HCT116 (cell line): ENCODE measurements at regions not wholly inside any gene's neighbourhood (a gene's known extent, or its start where the extent isn't known, plus 50 kb on each side); places are given as distances from the start of the nearest gene placed in this dataset.

Experiments used
- ATAC-seq: fragments of 200-7000 bp; cut with Tn5 transposase; 2 replicates; pipeline ENCODE4 v1.9.1; 2020; ENCODE audit warnings: mild to moderate bottlenecking, moderate library complexity
- BruUV-seq: library from RNA; stranded (reverse); fragments of 400-500 nt; replicated peaks from 2 replicates; lab custom pipeline; 2021; lab: Mats Ljungman, UMichigan
- CTCF ChIA-PET: fragments of 300-600 bp; sonication (Branson Sonifier 250); formaldehyde crosslinking; loops from one replicate; lab custom pipeline; 2021; ENCODE audit warnings: antibody characterized with exemption; lab: Charles Lee
- POLR2A ChIA-PET: fragments of 300-600, 350-600 bp; sonication (Branson Sonifier 250); formaldehyde crosslinking; loops from one replicate; lab custom pipeline; 2021; ENCODE audit warnings: antibody characterized with exemption; lab: Charles Lee
- RAD21 ChIA-PET, 2 experiments: fragments of 300-600 bp; sonication (Branson Sonifier 250); formaldehyde crosslinking; loops; one replicate each; lab custom pipeline; 2023; ENCODE audit warnings: low total read pairs in 2 of 2; ENCODE audit not compliant: uncharacterized antibody in 2 of 2, unreplicated experiment in 2 of 2, low non-redundant PET in 1 of 2; lab: Charles Lee
- DNase-seq: peaks from one replicate; pipeline ENCODE4 v3.0.0-alpha.2; 2010; ENCODE audit warnings: low read depth, low spot score
- H2AFZ ChIP-seq: fragments of 200-600 bp; shearing (Covaris generic), sonication (generic); 2 replicates; pipeline ENCODE4 v1.6.1; 2017; ENCODE audit warnings: low read depth, mixed run types, mixed read lengths, antibody characterized with exemption, low read length; ENCODE audit not compliant: poor library complexity, severe bottlenecking
- H3K27ac ChIP-seq: 2 replicates; pipeline ENCODE4 v1.5.1; 2012; ENCODE audit warnings: low read depth, low read length
- H3K27me3 ChIP-seq: fragments of 200-600 bp; sonication (generic); 2 replicates; pipeline ENCODE4 v1.6.1; 2016; ENCODE audit warnings: mixed run types, low read length, mixed read lengths; ENCODE audit not compliant: insufficient read depth
- H3K36me3 ChIP-seq, 2 experiments: fragments of 200-500 bp in 1 of 2; fragments of 200-600 bp in 1 of 2; sonication (Bioruptor generic) in 1 of 2; sonication (generic) in 1 of 2; 2 replicates each; pipeline versions ENCODE4 v1.5.1 to v1.6.1; 2014 to 2016; ENCODE audit warnings: low read length in 2 of 2, inconsistent platforms in 1 of 2, mixed read lengths in 1 of 2, mixed run types in 1 of 2; ENCODE audit not compliant: insufficient read depth in 2 of 2, control insufficient read depth in 1 of 2
- H3K4me1 ChIP-seq, 2 experiments: fragments of 200-600 bp in 1 of 2; sonication (generic) in 1 of 2; 2 replicates each; pipeline versions ENCODE4 v1.5.1 to v1.6.1; 2012 to 2017; ENCODE audit warnings: low read length in 2 of 2, inconsistent platforms in 1 of 2, mild to moderate bottlenecking in 1 of 2, mixed read lengths in 1 of 2, mixed run types in 1 of 2, moderate library complexity in 1 of 2; ENCODE audit not compliant: insufficient read depth in 2 of 2, control insufficient read depth in 1 of 2
- H3K4me2 ChIP-seq: fragments of 200-600 bp; sonication (generic); 2 replicates; pipeline ENCODE4 v1.6.1; 2017; ENCODE audit warnings: mixed run types, low read length, mixed read lengths
- H3K4me3 ChIP-seq, 2 experiments: fragments of 200-600 bp in 1 of 2; sonication (generic) in 1 of 2; replicated peaks in 1 of 2; 2 replicates each; pipeline ENCODE4 v1.5.1; 2011 to 2016; ENCODE audit warnings: low read length in 2 of 2, control low read depth in 1 of 2, low read depth in 1 of 2, mild to moderate bottlenecking in 1 of 2, mixed read lengths in 1 of 2, mixed run types in 1 of 2
- H3K79me2 ChIP-seq: fragments of 200-600 bp; sonication (generic); 2 replicates; pipeline ENCODE4 v1.6.1; 2017; ENCODE audit warnings: mild to moderate bottlenecking, mixed run types, low read length, moderate library complexity, mixed read lengths; ENCODE audit not compliant: insufficient read depth
- H3K9ac ChIP-seq: fragments of 200-600 bp; sonication (generic); 2 replicates; pipeline ENCODE4 v1.6.1; 2016; ENCODE audit warnings: low read length, mixed read lengths
- H3K9me2 ChIP-seq: fragments of 200-600 bp; sonication (generic), shearing (Covaris generic); 2 replicates; pipeline ENCODE4 v1.6.1; 2017; ENCODE audit warnings: mixed run types, mild to moderate bottlenecking, moderate library complexity; ENCODE audit not compliant: insufficient read depth
- H3K9me3 ChIP-seq, 2 experiments: fragments of 200-500 bp in 1 of 2; fragments of 200-600 bp in 1 of 2; sonication (Bioruptor generic) in 1 of 2; sonication (generic) in 1 of 2; 2 replicates each; pipeline ENCODE4 v1.6.1; 2014 to 2017; ENCODE audit warnings: low read length in 2 of 2, mixed read lengths in 2 of 2, inconsistent platforms in 1 of 2, low read depth in 1 of 2, mild to moderate bottlenecking in 1 of 2, mixed run types in 1 of 2, moderate library complexity in 1 of 2; ENCODE audit not compliant: control insufficient read depth in 1 of 2, insufficient read depth in 1 of 2
- H4K20me1 ChIP-seq: fragments of 200-600 bp; sonication (generic), shearing (Covaris generic); 2 replicates; pipeline ENCODE4 v1.6.1; 2017; ENCODE audit warnings: mixed run types, mild to moderate bottlenecking, moderate library complexity; ENCODE audit not compliant: insufficient read depth
- CEBPB ChIP-seq: IDR thresholded peaks from 2 replicates; pipeline ENCODE4 v1.6.1; 2012; ENCODE audit warnings: low read depth
- CTCF ChIP-seq, 3 experiments: fragments of 200-600 bp in 1 of 3; sonication (generic) in 1 of 3; IDR thresholded peaks in 2 of 3; conservative IDR thresholded peaks in 1 of 3; 2 replicates each; pipeline ENCODE4 v1.5.1; 2012 to 2017; ENCODE audit warnings: low read depth in 2 of 3, low read length in 2 of 3, antibody characterized with exemption in 1 of 3, borderline replicate concordance in 1 of 3, control low read depth in 1 of 3, mild to moderate bottlenecking in 1 of 3, mixed read lengths in 1 of 3, mixed run types in 1 of 3, moderate library complexity in 1 of 3; ENCODE audit not compliant: insufficient read depth in 1 of 3
- ELF1 ChIP-seq: IDR thresholded peaks from 2 replicates; pipeline ENCODE4 v1.6.1; 2012; ENCODE audit warnings: low read depth, borderline replicate concordance
- FOSL1 ChIP-seq: IDR thresholded peaks from 2 replicates; pipeline ENCODE4 v1.6.1; 2012; ENCODE audit warnings: low read depth
- JUND ChIP-seq: IDR thresholded peaks from 2 replicates; pipeline ENCODE4 v1.6.1; 2012
- RAD21 ChIP-seq: IDR thresholded peaks from 2 replicates; pipeline ENCODE4 v1.6.1; 2012; ENCODE audit warnings: low read depth, mild to moderate bottlenecking
- SIN3A ChIP-seq: IDR thresholded peaks from 2 replicates; pipeline ENCODE4 v1.6.1; 2012; ENCODE audit warnings: low read depth
- SP1 ChIP-seq: IDR thresholded peaks from 2 replicates; pipeline ENCODE4 v1.6.1; 2012; ENCODE audit warnings: low read depth
- SRF ChIP-seq: IDR thresholded peaks from 2 replicates; pipeline ENCODE4 v1.6.1; 2012; ENCODE audit warnings: low read depth
- TCF7L2 ChIP-seq: IDR thresholded peaks from 2 replicates; pipeline ENCODE4 v1.7.0; 2011; ENCODE audit warnings: borderline replicate concordance, inconsistent platforms; ENCODE audit not compliant: insufficient read depth, insufficient read length; ENCODE audit errors: extremely low read depth
- YY1 ChIP-seq: IDR thresholded peaks from 2 replicates; pipeline ENCODE4 v1.6.1; 2011; ENCODE audit warnings: low read length, low read depth, moderate library complexity, mild to moderate bottlenecking; ENCODE audit not compliant: insufficient replicate concordance; ENCODE audit errors: extremely low read depth
- ZNF274 ChIP-seq: fragments of 200-500 bp; sonication (Bioruptor generic); IDR thresholded peaks from 2 replicates; pipeline ENCODE4 v1.6.1; 2014; ENCODE audit warnings: mild to moderate bottlenecking, low read depth, low read length, inconsistent platforms
- intact Hi-C: fragments of 100-400 bp; cut with micrococcal nuclease; formaldehyde crosslinking; loops from 2 replicates; pipeline ENCODE4 v1.10.0; 2022
- TF ChIP-seq, protein P1 (sequence below): IDR thresholded peaks from 2 replicates; pipeline ENCODE4 v1.6.1; 2012; ENCODE audit warnings: low read depth
- TF ChIP-seq, protein P2 (sequence below): IDR thresholded peaks from 2 replicates; pipeline ENCODE4 v1.6.1; 2012

DNA sequence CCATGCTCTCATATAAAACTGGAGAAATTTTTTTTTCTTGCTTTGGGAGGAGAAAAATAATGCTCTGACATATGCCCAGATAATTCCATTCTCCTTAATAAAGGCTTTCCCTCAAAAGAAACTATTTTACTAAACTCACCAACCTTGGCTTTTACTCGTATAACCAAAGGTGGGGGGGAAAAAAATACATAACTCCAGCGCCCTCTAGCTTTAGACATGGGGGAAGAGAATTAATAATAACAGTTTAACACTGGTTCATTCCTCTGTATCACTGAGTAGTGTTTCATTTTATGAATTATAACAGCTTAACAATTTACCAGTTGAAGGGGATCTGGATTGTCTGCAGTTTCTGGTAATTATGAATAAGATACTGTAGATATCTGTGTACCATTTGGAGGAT lies 1226.1 kb downstream of the GRIK2 start:
- Histone ChIP-seq H3K9me3 (no peaks in the 10 kb centered on the region), H3K4me3 (no peak overlapping the region), H2AFZ (peak overlapping the region; percentile 8), H3K4me2 (no peak overlapping the region), H3K27ac (no peak overlapping the region), H3K9me2 (no peaks in the 10 kb centered on the region), H3K27me3 (no peaks in the 10 kb centered on the region), H4K20me1 (no peaks in the 10 kb centered on the region), H3K9ac (no peak overlapping the region), H3K79me2 (no peaks in the 10 kb centered on the region), H3K4me1 (no peaks in the 10 kb centered on the region), H3K36me3 (no peaks in the 10 kb centered on the region)
- no TSS peak for BruUV-seq
- ATAC-seq (peak; percentile 69), DNase-seq (peak; percentile 1)
- TF ChIP-seq CTCF (IDR thresholded peaks at IDR 0.05 in 2 of 3, conservative IDR thresholded peaks at IDR 0.05 in 1 of 3; ENCODE audit: borderline replicate concordance in 1 of 3, insufficient read depth in 1 of 3, low read depth in 2 of 3, low read length in 2 of 3) (peak; percentile 47 to 77 (median 56); a peak in 5 of 6 replicates), SRF (no peak), RAD21 (peak; percentile 73), TCF7L2 (no peak), FOSL1 (no peak), ELF1 (no peak), SP1 (no peak), CEBPB (no peak), JUND (no peak), SIN3A (no peak), ZNF274 (no peak), YY1 (no peak)
- TF ChIP-seq, protein P1, sequence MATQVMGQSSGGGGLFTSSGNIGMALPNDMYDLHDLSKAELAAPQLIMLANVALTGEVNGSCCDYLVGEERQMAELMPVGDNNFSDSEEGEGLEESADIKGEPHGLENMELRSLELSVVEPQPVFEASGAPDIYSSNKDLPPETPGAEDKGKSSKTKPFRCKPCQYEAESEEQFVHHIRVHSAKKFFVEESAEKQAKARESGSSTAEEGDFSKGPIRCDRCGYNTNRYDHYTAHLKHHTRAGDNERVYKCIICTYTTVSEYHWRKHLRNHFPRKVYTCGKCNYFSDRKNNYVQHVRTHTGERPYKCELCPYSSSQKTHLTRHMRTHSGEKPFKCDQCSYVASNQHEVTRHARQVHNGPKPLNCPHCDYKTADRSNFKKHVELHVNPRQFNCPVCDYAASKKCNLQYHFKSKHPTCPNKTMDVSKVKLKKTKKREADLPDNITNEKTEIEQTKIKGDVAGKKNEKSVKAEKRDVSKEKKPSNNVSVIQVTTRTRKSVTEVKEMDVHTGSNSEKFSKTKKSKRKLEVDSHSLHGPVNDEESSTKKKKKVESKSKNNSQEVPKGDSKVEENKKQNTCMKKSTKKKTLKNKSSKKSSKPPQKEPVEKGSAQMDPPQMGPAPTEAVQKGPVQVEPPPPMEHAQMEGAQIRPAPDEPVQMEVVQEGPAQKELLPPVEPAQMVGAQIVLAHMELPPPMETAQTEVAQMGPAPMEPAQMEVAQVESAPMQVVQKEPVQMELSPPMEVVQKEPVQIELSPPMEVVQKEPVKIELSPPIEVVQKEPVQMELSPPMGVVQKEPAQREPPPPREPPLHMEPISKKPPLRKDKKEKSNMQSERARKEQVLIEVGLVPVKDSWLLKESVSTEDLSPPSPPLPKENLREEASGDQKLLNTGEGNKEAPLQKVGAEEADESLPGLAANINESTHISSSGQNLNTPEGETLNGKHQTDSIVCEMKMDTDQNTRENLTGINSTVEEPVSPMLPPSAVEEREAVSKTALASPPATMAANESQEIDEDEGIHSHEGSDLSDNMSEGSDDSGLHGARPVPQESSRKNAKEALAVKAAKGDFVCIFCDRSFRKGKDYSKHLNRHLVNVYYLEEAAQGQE: no peak
- TF ChIP-seq, protein P2, sequence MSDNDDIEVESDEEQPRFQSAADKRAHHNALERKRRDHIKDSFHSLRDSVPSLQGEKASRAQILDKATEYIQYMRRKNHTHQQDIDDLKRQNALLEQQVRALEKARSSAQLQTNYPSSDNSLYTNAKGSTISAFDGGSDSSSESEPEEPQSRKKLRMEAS: no peak
- POLR2A ChIA-PET: no interaction called here
- CTCF ChIA-PET: interaction anchor here (1.0 to 1.7 kb wide), 4 partner anchors 11 to 125 kb away, joined by 3 to 7 read pairs (median 4); no protein-coding TSS in a partner anchor
- intact Hi-C loops: loop anchor here (5.0 kb wide), 2 partner anchors 507 to 1222 kb away; no protein-coding TSS in a partner anchor
- RAD21 ChIA-PET: no interaction called here
